ENCODE measurements at regions not wholly inside any gene's neighbourhood (a gene's known extent, or its start where the extent isn't known, plus 50 kb on each side); places are given as distances from the start of the nearest gene placed in this dataset.

GRCh38 chr20:60897976-60898375 is 354.1 kb upstream of the CDH4 start:
- H3K9ac ChIP-seq (ENCODE audit: low read length), result no peak overlapping the region
- no peaks in the 10 kb centered on the region for H3K4me1 ChIP-seq (ENCODE audit: low read length)
- H3K27me3 ChIP-seq (replicated peaks; ENCODE audit: insufficient read depth, low read length), result no peaks in the 10 kb centered on the region; the same call in 1 of the 2 replicates
- no peaks in the 10 kb centered on the region for H3F3A ChIP-seq (ENCODE audit: insufficient read depth, low read length)
- DNase-seq, result no peak
- H3K79me2 ChIP-seq (ENCODE audit: low read length), result no peaks in the 10 kb centered on the region
- H3K9me3 ChIP-seq (replicated peaks; ENCODE audit: insufficient read depth, low read length), result no peaks in the 10 kb centered on the region
- no peak overlapping the region for H2AFZ ChIP-seq (ENCODE audit: low read length)
- no peaks in the 10 kb centered on the region for H3K36me3 ChIP-seq (replicated peaks; ENCODE audit: insufficient read depth, low read length)
- no peak overlapping the region for H3K4me2 ChIP-seq (ENCODE audit: low read depth, low read length)
- H4K20me1 ChIP-seq (ENCODE audit: insufficient read depth, low read length), result no peaks in the 10 kb centered on the region
- H3K4me3 ChIP-seq (ENCODE audit: low read length), result no peak overlapping the region
- no peaks in the 10 kb centered on the region for H3K9me2 ChIP-seq (replicated peaks; ENCODE audit: insufficient read depth, low read length)
- TF ChIP-seq EZH2 (optimal IDR thresholded peaks at IDR 0.05; ENCODE audit: low read depth, low read length) (no peak), EZH2phosphoT487 (IDR thresholded peaks at IDR 0.05; ENCODE audit: low read length) (no peak), CTCF (IDR thresholded peaks at IDR 0.05; ENCODE audit: low read length) (no peak)
- H3K27ac ChIP-seq (ENCODE audit: low read length), result no peak overlapping the region

- H3K4me1 ChIP-seq (ENCODE audit: low read length), result no peaks in the 10 kb centered on the region
- no peak overlapping the region for H3K27ac ChIP-seq (ENCODE audit: low read length)
- H3F3A ChIP-seq (ENCODE audit: insufficient read depth, low read length), result no peaks in the 10 kb centered on the region
- no peak for DNase-seq
- H3K9me2 ChIP-seq (replicated peaks; ENCODE audit: insufficient read depth, low read length), result no peaks in the 10 kb centered on the region
- H3K9me3 ChIP-seq (replicated peaks; ENCODE audit: insufficient read depth, low read length), result no peaks in the 10 kb centered on the region
- no peak overlapping the region for H3K9ac ChIP-seq (ENCODE audit: low read length)
- no peak overlapping the region for H3K4me2 ChIP-seq (ENCODE audit: low read depth, low read length)
- no peaks in the 10 kb centered on the region for H3K79me2 ChIP-seq (ENCODE audit: low read length)
- no peaks in the 10 kb centered on the region for H3K36me3 ChIP-seq (replicated peaks; ENCODE audit: insufficient read depth, low read length)
- no peak overlapping the region for H2AFZ ChIP-seq (ENCODE audit: low read length)
- H3K4me3 ChIP-seq (ENCODE audit: low read length), result no peak overlapping the region
- H4K20me1 ChIP-seq (ENCODE audit: insufficient read depth, low read length), result no peaks in the 10 kb centered on the region
- TF ChIP-seq EZH2phosphoT487 (IDR thresholded peaks at IDR 0.05; ENCODE audit: low read length) (no peak), CTCF (IDR thresholded peaks at IDR 0.05; ENCODE audit: low read length) (no peak), EZH2 (optimal IDR thresholded peaks at IDR 0.05; ENCODE audit: low read depth, low read length) (no peak)
- H3K27me3 ChIP-seq (replicated peaks; ENCODE audit: insufficient read depth, low read length), result no peaks in the 10 kb centered on the region
These were observed 352.7 kb upstream of the CDH4 start for GRCh38 chr20:60899320-60899719.

GRCh38 chr20:60900618-60901017 is 351.4 kb upstream of the CDH4 start:
- Histone ChIP-seq H3K79me2 (ENCODE audit: low read length) (no peaks in the 10 kb centered on the region), H3K27ac (ENCODE audit: low read length) (no peak overlapping the region), H3K4me3 (ENCODE audit: low read length) (no peak overlapping the region), H3K27me3 (replicated peaks; ENCODE audit: insufficient read depth, low read length) (no peaks in the 10 kb centered on the region), H3K9me3 (replicated peaks; ENCODE audit: insufficient read depth, low read length) (no peaks in the 10 kb centered on the region), H2AFZ (ENCODE audit: low read length) (no peak overlapping the region), H3K4me2 (ENCODE audit: low read depth, low read length) (no peak overlapping the region), H3K36me3 (replicated peaks; ENCODE audit: insufficient read depth, low read length) (no peaks in the 10 kb centered on the region), H3K4me1 (ENCODE audit: low read length) (no peaks in the 10 kb centered on the region), H4K20me1 (ENCODE audit: insufficient read depth, low read length) (no peaks in the 10 kb centered on the region), H3F3A (ENCODE audit: insufficient read depth, low read length) (no peaks in the 10 kb centered on the region), H3K9me2 (replicated peaks; ENCODE audit: insufficient read depth, low read length) (no peaks in the 10 kb centered on the region), H3K9ac (ENCODE audit: low read length) (no peak overlapping the region)
- no peak for TF ChIP-seq EZH2 (optimal IDR thresholded peaks at IDR 0.05; ENCODE audit: low read depth, low read length)
- no peak for TF ChIP-seq EZH2phosphoT487 (IDR thresholded peaks at IDR 0.05; ENCODE audit: low read length)
- TF ChIP-seq CTCF (IDR thresholded peaks at IDR 0.05; ENCODE audit: low read length), result no peak
- DNase-seq, result no peak
